OCI-LY3 (cell line): ENCODE measurements at regions not wholly inside any gene's neighbourhood (a gene's known extent, or its start where the extent isn't known, plus 50 kb on each side); places are given as distances from the start of the nearest gene placed in this dataset.
A peak's percentile ranks its signal among the peaks of the same experiment; 100 is the strongest.

Experiments used
- H2AFZ ChIP-seq: fragments of 200-600, 300-600 bp; shearing (Covaris generic); 2 replicates; pipeline ENCODE4 v1.6.0; 2014; ENCODE audit warnings: antibody characterized with exemption, low read depth, low read length
- H3K27ac ChIP-seq: fragments of 200-600, 300-600 bp; sonication (generic); 2 replicates; pipeline ENCODE4 v1.5.1; 2014; ENCODE audit warnings: mild to moderate bottlenecking, low read length, moderate library complexity, mixed read lengths
- H3K27me3 ChIP-seq: fragments of 200-600, 300-600 bp; sonication (generic); 2 replicates; pipeline ENCODE4 v1.6.1; 2014; ENCODE audit warnings: low read depth, low read length, mixed read lengths
- H3K36me3 ChIP-seq: fragments of 200-600, 300-600 bp; sonication (generic); replicated peaks from 2 replicates; pipeline ENCODE3; 2014; ENCODE audit warnings: low read depth, low read length, mixed read lengths
- H3K4me1 ChIP-seq: fragments of 300-600, 200-600 bp; sonication (generic); 2 replicates; pipeline ENCODE4 v1.6.1; 2014; ENCODE audit warnings: low read length, mixed read lengths
- H3K4me2 ChIP-seq: fragments of 200-600, 300-600 bp; sonication (generic); 2 replicates; pipeline ENCODE4 v1.6.1; 2014; ENCODE audit warnings: low read length, mixed read lengths
- H3K4me3 ChIP-seq: fragments of 300-600, 200-600 bp; sonication (generic); 2 replicates; pipeline ENCODE4 v1.5.1; 2014; ENCODE audit warnings: antibody characterized with exemption, mild to moderate bottlenecking, low read length, moderate library complexity
- H3K79me2 ChIP-seq: fragments of 300-600, 200-600 bp; shearing (Covaris generic); 2 replicates; pipeline ENCODE4 v1.6.1; 2014; ENCODE audit warnings: mild to moderate bottlenecking, low read length, mixed read lengths
- H3K9ac ChIP-seq: fragments of 300-600, 200-600 bp; shearing (Covaris generic); 2 replicates; pipeline ENCODE4 v1.6.0; 2014; ENCODE audit warnings: mild to moderate bottlenecking, low read length, moderate library complexity
- H3K9me3 ChIP-seq: fragments of 200-600, 300-600 bp; shearing (Covaris generic); 2 replicates; pipeline ENCODE4 v1.6.1; 2014; ENCODE audit warnings: low read length, mixed read lengths; ENCODE audit not compliant: insufficient read depth
- H4K20me1 ChIP-seq: fragments of 200-600, 300-600 bp; sonication (generic); 2 replicates; pipeline ENCODE4 v1.6.1; 2016; ENCODE audit warnings: low read length, mixed read lengths; ENCODE audit not compliant: insufficient read depth
- EZH2phosphoT487 ChIP-seq: fragments of 200-600 bp; shearing (Covaris generic); IDR thresholded peaks from 2 replicates; pipeline ENCODE4 v1.6.1; 2018; ENCODE audit warnings: antibody characterized with exemption, mixed run types, low read depth
- TF ChIP-seq, protein P1 (sequence below): fragments of 200-600, 300-600 bp; sonication (generic); IDR thresholded peaks from 2 replicates; pipeline ENCODE4 v1.5.1; 2014; ENCODE audit warnings: antibody characterized with exemption, low read length, low read depth

DNA sequence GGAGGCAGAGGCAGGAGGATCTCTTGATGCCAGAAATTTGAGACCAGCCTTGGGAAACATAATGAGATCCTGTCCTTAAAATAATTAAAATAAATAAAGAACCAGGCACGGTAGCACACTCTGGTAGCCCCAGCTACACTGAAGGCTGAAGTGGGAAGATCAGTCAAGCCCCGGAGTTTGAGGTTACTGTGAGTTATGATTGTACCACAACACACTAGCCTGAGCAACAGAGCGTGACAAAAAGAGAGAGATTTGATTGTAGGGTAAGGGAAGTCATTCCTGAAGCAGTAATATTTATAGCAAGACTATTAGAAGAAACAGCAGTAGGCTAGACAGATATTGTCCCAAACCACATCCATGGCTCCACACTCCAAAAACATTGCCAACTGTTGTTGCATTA lies 1408.4 kb upstream of the TENM4 start:
- Histone ChIP-seq H3K9me3 (no peaks in the 10 kb centered on the region), H4K20me1 (no peaks in the 10 kb centered on the region), H3K79me2 (no peaks in the 10 kb centered on the region), H3K9ac (no peak overlapping the region), H3K4me1 (peaks cover 22% of the 10 kb centered on the region), H3K27me3 (no peaks in the 10 kb centered on the region), H2AFZ (no peak overlapping the region), H3K27ac (no peak overlapping the region), H3K4me3 (no peak overlapping the region), H3K4me2 (no peak overlapping the region), H3K36me3 (no peaks in the 10 kb centered on the region)
- TF ChIP-seq EZH2phosphoT487 = no peak
- TF ChIP-seq, protein P1, sequence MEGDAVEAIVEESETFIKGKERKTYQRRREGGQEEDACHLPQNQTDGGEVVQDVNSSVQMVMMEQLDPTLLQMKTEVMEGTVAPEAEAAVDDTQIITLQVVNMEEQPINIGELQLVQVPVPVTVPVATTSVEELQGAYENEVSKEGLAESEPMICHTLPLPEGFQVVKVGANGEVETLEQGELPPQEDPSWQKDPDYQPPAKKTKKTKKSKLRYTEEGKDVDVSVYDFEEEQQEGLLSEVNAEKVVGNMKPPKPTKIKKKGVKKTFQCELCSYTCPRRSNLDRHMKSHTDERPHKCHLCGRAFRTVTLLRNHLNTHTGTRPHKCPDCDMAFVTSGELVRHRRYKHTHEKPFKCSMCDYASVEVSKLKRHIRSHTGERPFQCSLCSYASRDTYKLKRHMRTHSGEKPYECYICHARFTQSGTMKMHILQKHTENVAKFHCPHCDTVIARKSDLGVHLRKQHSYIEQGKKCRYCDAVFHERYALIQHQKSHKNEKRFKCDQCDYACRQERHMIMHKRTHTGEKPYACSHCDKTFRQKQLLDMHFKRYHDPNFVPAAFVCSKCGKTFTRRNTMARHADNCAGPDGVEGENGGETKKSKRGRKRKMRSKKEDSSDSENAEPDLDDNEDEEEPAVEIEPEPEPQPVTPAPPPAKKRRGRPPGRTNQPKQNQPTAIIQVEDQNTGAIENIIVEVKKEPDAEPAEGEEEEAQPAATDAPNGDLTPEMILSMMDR = no peak

GRCh38 chr11:80846979-80847378 lies 1406.1 kb upstream of the TENM4 start:
- Histone ChIP-seq H3K9me3 (no peaks in the 10 kb centered on the region), H3K9ac (no peak overlapping the region), H3K4me2 (peak overlapping the region; percentile 70), H2AFZ (peak overlapping the region; percentile 66), H3K4me3 (peak overlapping the region; percentile 32; the same call in 1 of the 2 replicates), H3K27ac (no peak overlapping the region), H3K79me2 (no peaks in the 10 kb centered on the region), H3K27me3 (no peaks in the 10 kb centered on the region), H3K4me1 (peaks cover 37% of the 10 kb centered on the region), H4K20me1 (no peaks in the 10 kb centered on the region), H3K36me3 (no peaks in the 10 kb centered on the region)
- TF ChIP-seq EZH2phosphoT487 = no peak
- TF ChIP-seq, protein P1 = no peak

DNA sequence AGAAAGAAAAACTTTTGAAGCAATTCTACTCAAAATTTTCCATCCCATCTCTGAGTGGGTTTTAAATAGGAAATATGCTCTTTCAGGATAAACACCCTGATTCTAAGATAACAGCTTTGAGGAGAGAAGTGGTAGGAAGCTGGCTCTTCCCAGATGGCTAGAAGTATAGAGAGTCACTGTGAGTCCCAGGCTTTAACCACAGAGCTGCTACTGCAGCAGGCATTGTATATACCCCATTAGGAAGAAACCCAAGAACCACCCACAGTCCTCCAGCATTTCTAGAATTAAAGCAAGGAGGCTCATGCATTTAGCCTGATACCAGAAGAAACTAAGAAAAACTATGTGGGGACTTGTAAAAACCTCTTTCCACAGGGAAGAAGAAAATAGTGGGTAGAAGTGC lies 1405.6 kb upstream of the TENM4 start:
- Histone ChIP-seq H3K79me2 (no peaks in the 10 kb centered on the region), H3K27ac (no peak overlapping the region), H3K36me3 (no peaks in the 10 kb centered on the region), H3K4me3 (peak overlapping the region; percentile 32; the same call in 1 of the 2 replicates), H4K20me1 (no peaks in the 10 kb centered on the region), H3K4me1 (peaks cover 37% of the 10 kb centered on the region), H3K27me3 (no peaks in the 10 kb centered on the region), H3K9me3 (no peaks in the 10 kb centered on the region), H2AFZ (peak overlapping the region; percentile 66; the same call in 1 of the 2 replicates), H3K4me2 (peak overlapping the region; percentile 70), H3K9ac (no peak overlapping the region)
- TF ChIP-seq, protein P1 = no peak
- TF ChIP-seq EZH2phosphoT487 = no peak

- no peak overlapping the region for H3K9ac ChIP-seq
- no peak overlapping the region for H3K27ac ChIP-seq
- H3K4me3 ChIP-seq = no peak overlapping the region
- H4K20me1 ChIP-seq = no peaks in the 10 kb centered on the region
- H3K4me1 ChIP-seq = peaks cover 37% of the 10 kb centered on the region
- TF ChIP-seq, protein P1 = no peak; the same call in 1 of the 2 replicates
- no peak for TF ChIP-seq EZH2phosphoT487
- H2AFZ ChIP-seq = no peak overlapping the region
- H3K79me2 ChIP-seq = no peaks in the 10 kb centered on the region
- no peaks in the 10 kb centered on the region for H3K27me3 ChIP-seq
- no peaks in the 10 kb centered on the region for H3K36me3 ChIP-seq
- no peak overlapping the region for H3K4me2 ChIP-seq
- no peaks in the 10 kb centered on the region for H3K9me3 ChIP-seq
Observed at GRCh38 chr11:80844110-80844819, 1403.4 kb upstream of the TENM4 start.
